HG02885 (cell line): ENCODE measurements at regions not wholly inside any gene's neighbourhood (a gene's known extent, or its start where the extent isn't known, plus 50 kb on each side); places are given as distances from the start of the nearest gene placed in this dataset.
"Not testable (repeated sequence)": the region's sequence is repeated elsewhere in the genome, so short reads cannot be mapped to it uniquely, and the experiment has no call there.

Experiments used
- ATAC-seq: cut with Tn5 transposase; IDR thresholded peaks from one replicate; pipeline ENCODE4 v1.9.1; 2021; ENCODE audit warnings: mild to moderate bottlenecking; ENCODE audit not compliant: unreplicated experiment, poor library complexity

GRCh38 chrX:140447150-140447549, 57.7 kb downstream of the SOX3 start:
- no peak for ATAC-seq

GRCh38 chrX:140440876-140441275, 64.0 kb downstream of the SOX3 start:
- no peak for ATAC-seq

DNA sequence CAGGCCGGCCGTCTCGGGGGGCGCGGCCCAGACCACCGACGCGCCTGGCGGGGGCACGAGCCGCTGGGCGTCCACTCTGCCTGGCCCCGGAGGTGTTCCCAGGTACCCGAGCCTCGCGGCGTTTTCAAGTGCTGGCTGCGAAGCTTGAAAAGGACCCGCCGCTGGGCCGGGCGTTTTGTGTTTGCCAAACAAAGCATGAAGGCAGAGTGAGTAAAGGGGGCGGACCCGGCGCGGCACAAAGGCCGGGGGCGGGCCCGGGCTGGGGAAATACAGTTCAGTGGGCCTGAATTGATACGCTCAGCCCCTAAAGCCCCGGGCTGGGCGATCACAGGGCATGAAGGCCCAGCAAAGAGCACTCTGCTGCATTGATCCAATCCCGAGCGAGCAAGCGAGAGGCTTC, 65.4 kb downstream of the SOX3 start:
- ATAC-seq = no peak

DNA sequence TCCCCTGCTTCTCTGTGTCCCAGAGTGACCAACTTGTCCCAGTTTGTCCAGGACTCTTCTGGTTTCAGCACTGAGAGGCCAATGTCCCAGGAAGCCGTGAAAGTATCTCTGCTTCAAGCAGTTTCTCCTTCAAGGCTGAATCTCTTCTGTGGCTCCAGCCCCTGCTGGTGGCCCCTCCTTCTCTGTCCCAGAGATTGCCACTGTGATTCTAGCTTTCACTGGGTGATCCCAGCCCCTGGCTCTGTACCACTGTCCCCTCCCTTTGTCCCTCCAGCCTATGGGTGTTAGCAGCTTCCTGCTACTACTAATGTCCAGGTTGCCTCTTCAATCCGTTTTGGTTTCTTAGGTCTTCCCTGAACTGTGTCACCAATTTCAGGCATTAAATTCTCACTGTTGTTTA, 70.5 kb downstream of the SOX3 start:
- no peak for ATAC-seq

DNA sequence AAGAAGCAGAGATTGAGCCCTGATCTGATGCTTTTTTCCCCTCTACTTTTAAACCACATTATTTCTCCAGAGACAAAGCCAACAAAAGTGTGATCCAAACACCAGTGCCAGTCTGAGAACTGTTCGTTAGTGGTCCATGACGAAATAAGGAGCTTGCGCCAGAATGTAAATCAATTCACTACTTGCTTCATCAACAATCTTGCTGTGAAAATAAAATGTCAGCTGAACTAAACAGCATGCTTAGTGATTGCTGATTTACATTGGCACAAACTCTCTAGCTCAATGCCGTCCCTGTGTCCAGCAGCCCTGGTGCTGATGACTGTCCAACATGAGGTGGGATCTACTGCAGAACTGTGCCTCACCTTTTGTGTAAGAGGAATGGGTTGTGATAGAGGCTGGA, 71.3 kb downstream of the SOX3 start:
- no peak for ATAC-seq

- no peak for ATAC-seq
Observed at GRCh38 chrX:140432346-140433175, 72.3 kb downstream of the SOX3 start.

- ATAC-seq = no peak
Observed at GRCh38 chrX:140431521-140431920, 73.3 kb downstream of the SOX3 start.

GRCh38 chrX:140425712-140426395, 79.0 kb downstream of the SOX3 start:
- ATAC-seq = no peak

- no peak for ATAC-seq
Observed at GRCh38 chrX:140422501-140422900, 82.4 kb downstream of the SOX3 start.

GRCh38 chrX:140402131-140402530, 102.7 kb downstream of the SOX3 start:
- ATAC-seq = not testable (repeated sequence)

- not testable (repeated sequence) for ATAC-seq
Observed at GRCh38 chrX:140396326-140396725, 108.5 kb downstream of the SOX3 start.

- no peak for ATAC-seq
Observed at GRCh38 chrX:140393507-140393906, 111.4 kb downstream of the SOX3 start.

- ATAC-seq = no peak
Observed at GRCh38 chrX:140391313-140391712, 113.6 kb downstream of the SOX3 start.

DNA sequence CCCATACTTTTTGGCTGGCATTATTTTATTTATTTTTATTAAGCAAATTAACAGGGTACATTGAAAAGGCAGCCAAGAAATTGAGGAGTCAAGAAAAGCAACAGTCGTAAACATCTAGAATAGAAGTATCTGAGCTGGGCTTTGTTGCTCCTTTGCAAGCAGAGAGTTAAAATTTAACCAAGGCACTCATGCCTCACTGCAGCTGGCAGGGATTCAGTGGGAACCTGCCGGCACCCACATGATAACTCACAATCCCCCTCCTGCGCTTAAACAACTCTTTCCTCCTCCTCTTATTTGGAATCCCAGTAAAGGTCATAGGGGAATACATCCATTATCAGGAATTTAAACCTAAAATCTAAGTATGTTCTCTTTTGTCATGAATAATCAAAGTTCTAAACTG, 115.5 kb downstream of the SOX3 start:
- no peak for ATAC-seq

DNA sequence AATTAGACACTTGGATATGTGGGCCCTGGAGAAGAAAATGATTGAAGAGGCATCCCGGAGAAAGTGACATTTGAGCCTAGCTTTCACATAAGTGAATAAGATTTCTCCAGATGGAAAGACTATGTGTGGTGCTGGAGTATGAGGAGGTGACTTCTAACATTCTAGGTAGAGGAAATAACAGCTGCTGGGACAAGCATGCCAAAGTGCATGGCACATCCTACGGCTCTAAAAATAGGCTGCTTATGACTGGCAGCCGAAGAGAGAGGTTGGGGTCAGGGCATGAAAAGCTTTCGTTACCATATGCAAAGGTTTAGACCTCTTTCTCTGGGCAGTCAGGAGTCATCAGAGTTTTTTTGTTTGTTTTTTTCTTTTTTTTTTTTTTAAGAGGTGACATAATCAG, 142.0 kb downstream of the SOX3 start:
- ATAC-seq = no peak

- no peak for ATAC-seq
Observed at GRCh38 chrX:140360924-140361323, 143.9 kb downstream of the SOX3 start.

- ATAC-seq = no peak
Observed at GRCh38 chrX:140360284-140360683, 144.6 kb downstream of the SOX3 start.

DNA sequence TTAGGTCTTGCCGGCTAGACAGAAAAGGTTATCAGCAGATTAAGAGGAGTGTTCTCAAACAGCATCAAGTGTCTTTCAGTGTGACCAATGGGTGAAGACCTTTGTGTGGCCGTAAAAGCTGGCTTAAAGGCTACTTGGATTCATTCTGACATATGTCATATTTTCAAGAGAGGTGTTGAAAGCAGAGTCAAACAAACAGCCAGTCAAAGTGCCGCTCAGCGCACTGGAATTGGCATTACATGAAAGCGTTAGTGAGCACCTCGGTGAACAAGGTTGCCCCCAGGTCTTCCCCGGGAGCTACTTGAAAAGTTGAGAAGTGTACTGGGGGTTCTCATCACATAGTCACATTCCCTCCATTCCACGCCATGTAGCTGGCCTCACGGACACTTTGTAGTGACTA, 148.9 kb downstream of the SOX3 start:
- ATAC-seq = no peak

- ATAC-seq = no peak
Observed at GRCh38 chrX:140355429-140355828, 149.4 kb downstream of the SOX3 start.

DNA sequence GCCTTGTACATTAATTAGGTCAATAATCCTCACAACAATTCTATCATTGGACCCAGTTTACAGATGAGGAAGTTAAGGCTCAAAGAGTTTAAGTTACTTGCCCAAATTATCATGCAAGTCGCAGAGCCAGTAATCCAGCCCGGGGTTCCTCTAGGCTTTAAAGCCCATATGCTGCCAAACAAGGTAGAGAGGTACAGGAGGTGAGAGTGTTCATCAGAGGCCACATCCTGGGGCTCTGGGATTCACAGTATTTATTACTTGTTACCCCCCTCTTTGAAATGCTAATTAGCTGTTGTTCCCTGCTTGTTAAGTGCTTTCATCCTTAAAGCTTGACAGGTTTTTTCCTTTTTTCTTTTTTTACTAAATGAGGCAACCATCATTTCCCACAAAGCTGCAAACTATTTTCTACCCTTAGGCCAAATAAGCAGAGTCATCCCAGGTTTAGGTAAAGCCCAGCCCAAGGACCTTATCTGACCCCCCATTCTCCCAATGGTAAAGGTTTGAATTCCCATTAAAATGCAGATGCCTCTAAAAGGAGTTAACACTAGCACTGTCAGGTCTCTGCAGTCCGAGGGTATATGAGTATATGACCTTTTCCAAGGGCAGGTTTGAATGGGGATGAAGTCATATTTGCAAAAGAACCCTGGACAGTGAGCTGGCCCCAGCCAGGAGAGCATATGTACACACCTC, 150.3 kb downstream of the SOX3 start:
- ATAC-seq = no peak

- no peak for ATAC-seq
Observed at GRCh38 chrX:140346729-140347128, 158.1 kb downstream of the SOX3 start.
